ENCODE measurements at regions not wholly inside any gene's neighbourhood (a gene's known extent, or its start where the extent isn't known, plus 50 kb on each side); places are given as distances from the start of the nearest gene placed in this dataset.

GRCh38 chr3:117248153-117248552, 538.6 kb downstream of the TUSC7 start:
- H3K79me2 ChIP-seq (ENCODE audit: low read length): no peaks in the 10 kb centered on the region
- no peaks in the 10 kb centered on the region for H3K36me3 ChIP-seq (replicated peaks; ENCODE audit: low read depth, low read length)
- H3K9me3 ChIP-seq (ENCODE audit: insufficient read depth, low read length): no peaks in the 10 kb centered on the region
- H3K4me3 ChIP-seq (ENCODE audit: low read length): no peak overlapping the region
- H3K4me1 ChIP-seq (ENCODE audit: low read length): no peaks in the 10 kb centered on the region
- H4K20me1 ChIP-seq (ENCODE audit: insufficient read depth, low read length): no peaks in the 10 kb centered on the region
- no peak overlapping the region for H3K4me2 ChIP-seq (ENCODE audit: low read length)
- H3K27me3 ChIP-seq (ENCODE audit: low read depth, low read length): no peaks in the 10 kb centered on the region
- no peak overlapping the region for H3K9ac ChIP-seq (ENCODE audit: low read length)
- TF ChIP-seq EZH2phosphoT487 (IDR thresholded peaks at IDR 0.05; ENCODE audit: low read depth): no peak
- H2AFZ ChIP-seq (ENCODE audit: low read depth, low read length): no peak overlapping the region
- no peak overlapping the region for H3K27ac ChIP-seq (ENCODE audit: low read length)

DNA sequence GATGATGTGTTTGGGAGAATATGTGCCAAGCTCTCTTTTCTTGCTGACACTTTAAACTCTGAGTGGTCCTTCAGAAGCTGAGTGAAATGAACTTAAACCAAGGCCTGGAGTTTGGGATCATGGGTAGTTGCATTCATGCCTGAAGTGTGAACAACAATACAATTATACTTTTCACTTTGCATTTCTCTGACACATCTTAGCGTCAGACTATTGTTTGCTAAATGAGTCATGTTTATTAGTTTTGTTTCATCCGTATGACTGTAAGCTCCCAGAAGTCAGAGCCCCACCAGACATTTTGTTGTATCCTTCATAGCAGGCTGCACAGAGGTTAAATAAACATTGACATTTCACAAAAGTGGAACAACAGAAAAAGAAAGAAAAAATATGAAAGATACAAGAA, 542.6 kb downstream of the TUSC7 start:
- TF ChIP-seq CTCF (IDR thresholded peaks at IDR 0.05; ENCODE audit: low read depth, low read length) (no peak), EZH2phosphoT487 (IDR thresholded peaks at IDR 0.05; ENCODE audit: low read depth) (no peak)
- H3K9me3 ChIP-seq (ENCODE audit: insufficient read depth, low read length): no peaks in the 10 kb centered on the region

GRCh38 chr3:117252651-117253050, 543.1 kb downstream of the TUSC7 start:
- Histone ChIP-seq H3K27ac (ENCODE audit: low read length) (no peak overlapping the region), H3K4me1 (ENCODE audit: low read length) (no peaks in the 10 kb centered on the region), H2AFZ (ENCODE audit: low read depth, low read length) (no peak overlapping the region), H3K27me3 (ENCODE audit: low read depth, low read length) (no peaks in the 10 kb centered on the region), H3K4me3 (ENCODE audit: low read length) (no peak overlapping the region), H3K4me2 (ENCODE audit: low read length) (no peak overlapping the region), H3K9ac (ENCODE audit: low read length) (no peak overlapping the region), H4K20me1 (ENCODE audit: insufficient read depth, low read length) (no peaks in the 10 kb centered on the region), H3K9me3 (ENCODE audit: insufficient read depth, low read length) (no peaks in the 10 kb centered on the region), H3K79me2 (ENCODE audit: low read length) (no peaks in the 10 kb centered on the region), H3K36me3 (replicated peaks; ENCODE audit: low read depth, low read length) (no peaks in the 10 kb centered on the region)
- TF ChIP-seq EZH2phosphoT487 (IDR thresholded peaks at IDR 0.05; ENCODE audit: low read depth): no peak
- no peak for TF ChIP-seq CTCF (IDR thresholded peaks at IDR 0.05; ENCODE audit: low read depth, low read length)

More for the DNA sequence above, 542.6 kb downstream of the TUSC7 start:
- Histone ChIP-seq H2AFZ (ENCODE audit: low read depth, low read length) (no peak overlapping the region), H3K4me1 (ENCODE audit: low read length) (no peaks in the 10 kb centered on the region), H3K79me2 (ENCODE audit: low read length) (no peaks in the 10 kb centered on the region), H3K36me3 (replicated peaks; ENCODE audit: low read depth, low read length) (no peaks in the 10 kb centered on the region), H3K27me3 (ENCODE audit: low read depth, low read length) (no peaks in the 10 kb centered on the region), H3K4me2 (ENCODE audit: low read length) (no peak overlapping the region), H3K9ac (ENCODE audit: low read length) (no peak overlapping the region), H3K4me3 (ENCODE audit: low read length) (no peak overlapping the region), H3K27ac (ENCODE audit: low read length) (no peak overlapping the region), H4K20me1 (ENCODE audit: insufficient read depth, low read length) (no peaks in the 10 kb centered on the region)

GRCh38 chr3:117253636-117254035, 544.1 kb downstream of the TUSC7 start:
- Histone ChIP-seq H3K27me3 (ENCODE audit: low read depth, low read length) (no peaks in the 10 kb centered on the region), H3K36me3 (replicated peaks; ENCODE audit: low read depth, low read length) (no peaks in the 10 kb centered on the region), H3K9ac (ENCODE audit: low read length) (no peak overlapping the region), H4K20me1 (ENCODE audit: insufficient read depth, low read length) (no peaks in the 10 kb centered on the region), H3K4me2 (ENCODE audit: low read length) (no peak overlapping the region), H3K79me2 (ENCODE audit: low read length) (no peaks in the 10 kb centered on the region), H3K27ac (ENCODE audit: low read length) (no peak overlapping the region), H3K9me3 (ENCODE audit: insufficient read depth, low read length) (no peaks in the 10 kb centered on the region), H3K4me3 (ENCODE audit: low read length) (no peak overlapping the region), H3K4me1 (ENCODE audit: low read length) (no peaks in the 10 kb centered on the region), H2AFZ (ENCODE audit: low read depth, low read length) (no peak overlapping the region)
- no peak for TF ChIP-seq EZH2phosphoT487 (IDR thresholded peaks at IDR 0.05; ENCODE audit: low read depth)
- TF ChIP-seq CTCF (IDR thresholded peaks at IDR 0.05; ENCODE audit: low read depth, low read length): no peak

DNA sequence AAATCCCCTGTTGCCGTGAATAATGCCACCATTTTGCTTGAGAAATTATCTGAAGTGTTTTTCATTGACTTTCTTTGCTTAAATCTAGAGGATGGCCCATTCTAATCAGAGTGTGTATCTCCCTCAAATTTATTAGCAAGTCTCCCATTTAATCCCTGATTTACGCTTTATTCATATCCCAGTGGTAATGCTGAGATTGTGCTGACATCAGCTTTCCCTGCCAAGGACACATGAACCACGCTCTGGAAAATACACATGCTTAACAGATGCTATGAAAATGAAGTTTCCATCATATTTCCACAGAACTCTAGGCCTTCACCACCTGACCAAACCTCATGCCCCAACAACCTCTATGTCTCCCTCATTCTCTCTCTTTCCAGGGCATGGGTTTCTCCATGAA, 545.4 kb downstream of the TUSC7 start:
- no peaks in the 10 kb centered on the region for H3K4me1 ChIP-seq (ENCODE audit: low read length)
- H3K79me2 ChIP-seq (ENCODE audit: low read length): no peaks in the 10 kb centered on the region
- no peaks in the 10 kb centered on the region for H3K27me3 ChIP-seq (ENCODE audit: low read depth, low read length)
- no peaks in the 10 kb centered on the region for H3K36me3 ChIP-seq (replicated peaks; ENCODE audit: low read depth, low read length)
- no peaks in the 10 kb centered on the region for H3K9me3 ChIP-seq (ENCODE audit: insufficient read depth, low read length)
- TF ChIP-seq EZH2phosphoT487 (IDR thresholded peaks at IDR 0.05; ENCODE audit: low read depth) (no peak), CTCF (IDR thresholded peaks at IDR 0.05; ENCODE audit: low read depth, low read length) (no peak)
- H4K20me1 ChIP-seq (ENCODE audit: insufficient read depth, low read length): no peaks in the 10 kb centered on the region
- H3K27ac ChIP-seq (ENCODE audit: low read length): no peak overlapping the region
- H2AFZ ChIP-seq (ENCODE audit: low read depth, low read length): no peak overlapping the region
- H3K9ac ChIP-seq (ENCODE audit: low read length): no peak overlapping the region
- H3K4me3 ChIP-seq (ENCODE audit: low read length): no peak overlapping the region
- H3K4me2 ChIP-seq (ENCODE audit: low read length): no peak overlapping the region

Data from OCI-LY3 (cell line).